ENCODE measurements at regions not wholly inside any gene's neighbourhood (a gene's known extent, or its start where the extent isn't known, plus 50 kb on each side); places are given as distances from the start of the nearest gene placed in this dataset.

- no peak overlapping the region for H3K23ac ChIP-seq (ENCODE audit: insufficient read length)
- H2BK15ac ChIP-seq (ENCODE audit: low read length) = no peak overlapping the region
- no peak overlapping the region for H4K5ac ChIP-seq (ENCODE audit: insufficient read length, low read depth, low read length)
- H3K27me3 ChIP-seq (replicated peaks in 1 of 4; ENCODE audit: control insufficient read depth in 3 of 4, extremely low read depth in 1 of 4, insufficient read depth in 3 of 4, low read length in 3 of 4) = no peaks in the 10 kb centered on the region
- no peak overlapping the region for H3K4ac ChIP-seq (replicated peaks; ENCODE audit: insufficient read length, low read depth, low read length)
- no peaks in the 10 kb centered on the region for H4K20me1 ChIP-seq (replicated peaks in 1 of 2; ENCODE audit: control insufficient read depth in 1 of 2, insufficient read depth in 2 of 2, low read length in 2 of 2)
- no peak overlapping the region for H3K4me3 ChIP-seq (ENCODE audit: extremely low read depth in 1 of 4, insufficient read depth in 2 of 4, low read depth in 3 of 4, low read length in 4 of 4)
- H3K79me1 ChIP-seq (ENCODE audit: low read depth, low read length) = no peaks in the 10 kb centered on the region
- H4K8ac ChIP-seq (ENCODE audit: extremely low read depth, insufficient read depth, low read length) = no peak overlapping the region
- no peak overlapping the region for H3K56ac ChIP-seq (replicated peaks; ENCODE audit: insufficient read length, low read depth, low read length)
- WGBS, 2 experiments (ENCODE audit: extremely low coverage in 1 of 2, insufficient coverage in 1 of 2, insufficient read length in 1 of 2, insufficient replicate concordance in 2 of 2, low coverage in 1 of 2, low lambda C conversion rate in 2 of 2, missing lambda C conversion rate in 1 of 2) = 93% methylated on average over 1 of the region's 1 CpG; no CpG with 5 or more reads in 1 of the 2 experiments
- CTCF ChIA-PET (ENCODE audit: partially characterized antibody) = interaction anchor here (0.6 to 4.1 kb wide), 35 partner anchors 8 to 858 kb away, joined by 3 to 38 read pairs (median 4); no protein-coding TSS in a partner anchor
- H3K18ac ChIP-seq (ENCODE audit: extremely low read depth, low read length) = no peak overlapping the region
- H2AK5ac ChIP-seq (ENCODE audit: low read depth, low read length) = no peak overlapping the region
- peaks cover 0 to 7% (median 2%) of the 10 kb centered on the region in 4 experiments; a peak in 3 of 7 replicates for H3K4me1 ChIP-seq (replicated peaks in 1 of 4; ENCODE audit: control insufficient read depth in 3 of 4, insufficient read depth in 4 of 4, low read length in 3 of 4)
- no peak overlapping the region for H2BK120ac ChIP-seq (replicated peaks; ENCODE audit: low read depth, low read length)
- no peaks in the 10 kb centered on the region for H3K9me3 ChIP-seq (ENCODE audit: insufficient read depth in 2 of 2, low read depth in 1 of 2, low read length in 1 of 2)
- H3K23me2 ChIP-seq (ENCODE audit: low read depth, low read length) = no peaks in the 10 kb centered on the region
- H3K9ac ChIP-seq (replicated peaks in 1 of 4; ENCODE audit: extremely low read depth in 1 of 4, low read depth in 3 of 4, low read length in 3 of 4) = no peak overlapping the region
- H2BK5ac ChIP-seq (ENCODE audit: low read depth, low read length) = no peak overlapping the region
- H2BK20ac ChIP-seq (ENCODE audit: low read length) = no peak overlapping the region
- no peak overlapping the region; the same call in 1 of the 2 replicates for H2BK12ac ChIP-seq (ENCODE audit: low read depth, low read length)
- FAIRE-seq = no peak
- TF ChIP-seq ATF3 (IDR thresholded peaks at IDR 0.05; ENCODE audit: insufficient read depth, low read depth, low read length) (no peak), GTF2F1 (IDR thresholded peaks at IDR 0.05; ENCODE audit: borderline replicate concordance, low read depth, low read length) (no peak), MAX (IDR thresholded peaks at IDR 0.05) (no peak), JUN (IDR thresholded peaks at IDR 0.05; ENCODE audit: low read depth, low read length) (no peak), CBX5 (IDR thresholded peaks at IDR 0.05; ENCODE audit: low read depth, low read length) (no peak), JUND (IDR thresholded peaks at IDR 0.05; ENCODE audit: low read length) (no peak), SUZ12 (IDR thresholded peaks at IDR 0.05; ENCODE audit: low read length) (no peak)
- POLR2A ChIA-PET (ENCODE audit: partially characterized antibody) = interaction anchor here (0.9 to 1.4 kb wide), 2 partner anchors 8 to 13 kb away, joined by 3 to 4 read pairs; no protein-coding TSS in a partner anchor
- no peaks in the 10 kb centered on the region for H3K36me3 ChIP-seq (ENCODE audit: control insufficient read depth in 2 of 4, insufficient read depth in 4 of 4, low read length in 3 of 4)
- H3K79me2 ChIP-seq (ENCODE audit: control insufficient read depth in 1 of 2, insufficient read depth in 2 of 2, low read length in 2 of 2) = no peaks in the 10 kb centered on the region
- no peak overlapping the region for H2AFZ ChIP-seq (ENCODE audit: low read length)
- H3K27ac ChIP-seq (ENCODE audit: low read depth, low read length) = no peak overlapping the region
- DNase-seq (ENCODE audit: low read depth in 1 of 2, low spot score in 2 of 2) = no peak
- no peak overlapping the region for H4K91ac ChIP-seq (replicated peaks; ENCODE audit: insufficient read length, low read length)
- no peak overlapping the region for H3K4me2 ChIP-seq (ENCODE audit: insufficient read depth in 1 of 2, low read depth in 2 of 2, low read length in 2 of 2)
- H3K14ac ChIP-seq (ENCODE audit: insufficient read length) = no peak overlapping the region
These were observed 312.4 kb upstream of the FANCL start for GRCh38 chr2:58553522-58553921.
